Breast epithelium (tissue), 3 donors: ENCODE measurements at regions not wholly inside any gene's neighbourhood (a gene's known extent, or its start where the extent isn't known, plus 50 kb on each side); places are given as distances from the start of the nearest gene placed in this dataset.

ENCODE experiments used
- CTCF ChIP-seq, 3 donors: fragments of 450-650 bp; IDR thresholded peaks; one replicate each; pipeline ENCODE4 v1.5.1; 2016 to 2017; ENCODE audit warnings: antibody characterized with exemption in 3 of 3, mild to moderate bottlenecking in 3 of 3, moderate library complexity in 3 of 3
- POLR2AphosphoS5 ChIP-seq, 3 donors: sonication (generic); formaldehyde crosslinking; IDR thresholded peaks; one replicate each; pipeline ENCODE4 v1.6.1; 2017; ENCODE audit warnings: antibody characterized with exemption in 3 of 3

- TF ChIP-seq CTCF (IDR thresholded peaks at IDR 0.05) (no peak), POLR2AphosphoS5 (IDR thresholded peaks at IDR 0.05) (no peak)
These were observed 221.2 kb upstream of the IRX4 start for GRCh38 chr5:2103940-2104339.
